PC-9 (cell line): ENCODE measurements at regions not wholly inside any gene's neighbourhood (a gene's known extent, or its start where the extent isn't known, plus 50 kb on each side); places are given as distances from the start of the nearest gene placed in this dataset.
A peak's percentile ranks its signal among the peaks of the same experiment; 100 is the strongest.

ENCODE experiments used
- BruUV-seq: library from RNA; stranded (reverse); fragments of 400-500 nt; replicated peaks from 2 replicates; lab custom pipeline; 2021; lab: Mats Ljungman, UMichigan
- CTCF ChIA-PET: fragments of 300-600 bp; sonication (Branson Sonifier 250); formaldehyde crosslinking; loops from one replicate; lab custom pipeline; 2022; ENCODE audit warnings: antibody characterized with exemption; lab: Charles Lee
- POLR2A ChIA-PET: fragments of 300-600 bp; sonication (Branson Sonifier 250); formaldehyde crosslinking; loops from one replicate; lab custom pipeline; 2022; ENCODE audit warnings: antibody characterized with exemption; ENCODE audit not compliant: unreplicated experiment; lab: Charles Lee
- DNase-seq, 2 experiments: peaks; one replicate each; pipeline versions ENCODE4 v3.0.0 to v3.0.0-alpha.2; 2015 to 2022; ENCODE audit warnings: mixed read lengths in 1 of 2
- H2AFZ ChIP-seq: fragments of 200-600 bp; sonication (generic); 2 replicates; pipeline ENCODE4 v1.8.1; 2017; ENCODE audit warnings: antibody characterized with exemption
- H3F3A ChIP-seq: fragments of 200-600 bp; sonication (generic); 2 replicates; pipeline ENCODE4 v1.8.1; 2017; ENCODE audit warnings: antibody characterized with exemption, mild to moderate bottlenecking, low read depth; ENCODE audit not compliant: insufficient read depth
- H3K27ac ChIP-seq: fragments of 200-600 bp; sonication (generic); 2 replicates; pipeline ENCODE4 v1.6.1; 2016; ENCODE audit warnings: mixed run types
- H3K27me3 ChIP-seq: fragments of 200-600 bp; sonication (generic); 2 replicates; pipeline ENCODE4 v1.6.1; 2016; ENCODE audit warnings: low read depth, mixed run types; ENCODE audit not compliant: insufficient read depth
- H3K36me3 ChIP-seq: fragments of 200-600 bp; sonication (generic); 2 replicates; pipeline ENCODE4 v1.6.1; 2016; ENCODE audit warnings: low read depth, mixed run types
- H3K4me1 ChIP-seq: fragments of 200-600 bp; sonication (generic); replicated peaks from 2 replicates; pipeline ENCODE4 v1.6.1; 2016; ENCODE audit warnings: mixed run types; ENCODE audit not compliant: insufficient read depth
- H3K4me2 ChIP-seq: fragments of 200-600 bp; sonication (generic); 2 replicates; pipeline ENCODE4 v1.6.1; 2017; ENCODE audit warnings: mixed run types
- H3K4me3 ChIP-seq: fragments of 200-600 bp; sonication (generic); 2 replicates; pipeline ENCODE4 v1.6.1; 2016; ENCODE audit warnings: mixed run types
- H3K79me2 ChIP-seq: fragments of 200-600 bp; sonication (generic); 2 replicates; pipeline ENCODE4 v1.6.1; 2017; ENCODE audit warnings: low read depth, mixed run types
- H3K9me2 ChIP-seq: fragments of 200-600 bp; sonication (generic); 2 replicates; pipeline ENCODE4 v1.8.1; 2017; ENCODE audit warnings: mild to moderate bottlenecking; ENCODE audit not compliant: insufficient read depth
- H3K9me3 ChIP-seq: fragments of 200-600 bp; sonication (generic); 2 replicates; pipeline ENCODE4 v1.8.1; 2016; ENCODE audit warnings: low read depth; ENCODE audit not compliant: insufficient read depth
- H4K20me1 ChIP-seq: fragments of 200-600 bp; sonication (generic); 2 replicates; pipeline ENCODE4 v1.8.1; 2017; ENCODE audit not compliant: insufficient read depth
- CTCF ChIP-seq: fragments of 200-600 bp; sonication (generic); conservative IDR thresholded peaks from 2 replicates; pipeline ENCODE4 v1.6.1; 2017; ENCODE audit warnings: mixed run types, antibody characterized with exemption, mild to moderate bottlenecking, moderate library complexity
- EZH2 ChIP-seq: fragments of 200-600 bp; sonication (generic); IDR thresholded peaks from 2 replicates; pipeline ENCODE4 v1.8.0; 2017; ENCODE audit warnings: antibody characterized with exemption, low read depth
- intact Hi-C: fragments of 100-400 bp; cut with micrococcal nuclease; formaldehyde crosslinking; loops from one replicate; pipeline ENCODE4 v1.10.0; 2022; ENCODE audit not compliant: unreplicated experiment

- H3K4me1 ChIP-seq, result peaks cover 11% of the 10 kb centered on the region
- H3K4me3 ChIP-seq, result no peak overlapping the region
- no peaks in the 10 kb centered on the region; the same call in 1 of the 2 replicates for H3F3A ChIP-seq
- POLR2A ChIA-PET, result no interaction called here
- CTCF ChIA-PET, result interaction anchor here (0.5 kb wide), 1 partner anchor 697 kb away, joined by 5 read pairs; no protein-coding TSS in a partner anchor
- no peak for TF ChIP-seq CTCF
- no peak for TF ChIP-seq EZH2
- no peak overlapping the region for H2AFZ ChIP-seq
- H4K20me1 ChIP-seq, result no peaks in the 10 kb centered on the region
- H3K27ac ChIP-seq, result no peak overlapping the region
- no peak overlapping the region for H3K4me2 ChIP-seq
- 0 out of 2 replicates have a peak, but pooled peaks cover 4% of the 10 kb centered on the region for H3K27me3 ChIP-seq
- no peak for DNase-seq
- H3K9me2 ChIP-seq, result no peaks in the 10 kb centered on the region
- H3K9me3 ChIP-seq, result no peaks in the 10 kb centered on the region
- intact Hi-C loops, result no loop called here
- BruUV-seq, result no TSS peak
- no peaks in the 10 kb centered on the region for H3K36me3 ChIP-seq
- H3K79me2 ChIP-seq, result no peaks in the 10 kb centered on the region
These were observed 124.4 kb upstream of the UBE2E2 start for GRCh38 chr3:23078735-23079134.

- no peak for TF ChIP-seq CTCF
- no peak for TF ChIP-seq EZH2
- 0 out of 2 replicates have a peak, but pooled peaks cover 4% of the 10 kb centered on the region for H3K27me3 ChIP-seq
- H3F3A ChIP-seq, result no peaks in the 10 kb centered on the region; the same call in 1 of the 2 replicates
- BruUV-seq, result no TSS peak
- POLR2A ChIA-PET, result no interaction called here
- no peaks in the 10 kb centered on the region for H4K20me1 ChIP-seq
- peak; percentile 16 to 69 for DNase-seq
- no peaks in the 10 kb centered on the region for H3K9me3 ChIP-seq
- peaks cover 11% of the 10 kb centered on the region for H3K4me1 ChIP-seq
- H3K9me2 ChIP-seq, result no peaks in the 10 kb centered on the region
- no peaks in the 10 kb centered on the region for H3K36me3 ChIP-seq
- peak overlapping the region; percentile 22; the same call in 1 of the 2 replicates for H3K4me3 ChIP-seq
- no peak overlapping the region for H2AFZ ChIP-seq
- H3K4me2 ChIP-seq, result peak overlapping the region; percentile 46
- H3K79me2 ChIP-seq, result no peaks in the 10 kb centered on the region
- intact Hi-C loops, result no loop called here
- CTCF ChIA-PET, result no interaction called here
- no peak overlapping the region for H3K27ac ChIP-seq
These were observed 123.2 kb upstream of the UBE2E2 start for GRCh38 chr3:23079976-23080375.

- TF ChIP-seq CTCF, result no peak
- H3K4me1 ChIP-seq, result peaks cover 11% of the 10 kb centered on the region
- DNase-seq, result no peak
- CTCF ChIA-PET, result no interaction called here
- POLR2A ChIA-PET, result no interaction called here
- no peaks in the 10 kb centered on the region for H3K79me2 ChIP-seq
- no peak overlapping the region for H3K27ac ChIP-seq
- H3K9me3 ChIP-seq, result no peaks in the 10 kb centered on the region
- H3K4me3 ChIP-seq, result no peak overlapping the region
- no peaks in the 10 kb centered on the region for H3K9me2 ChIP-seq
- H3F3A ChIP-seq, result no peaks in the 10 kb centered on the region; the same call in 1 of the 2 replicates
- no peaks in the 10 kb centered on the region for H3K27me3 ChIP-seq
- H3K36me3 ChIP-seq, result no peaks in the 10 kb centered on the region
- no peak overlapping the region for H2AFZ ChIP-seq
- no TSS peak for BruUV-seq
- no peak overlapping the region for H3K4me2 ChIP-seq
- intact Hi-C loops, result no loop called here
- no peaks in the 10 kb centered on the region for H4K20me1 ChIP-seq
These were observed 119.4 kb upstream of the UBE2E2 start for GRCh38 chr3:23083701-23084100.
